HepG2 (cell line): ENCODE measurements at regions not wholly inside any gene's neighbourhood (a gene's known extent, or its start where the extent isn't known, plus 50 kb on each side); places are given as distances from the start of the nearest gene placed in this dataset.

Source experiments
- POLR2AphosphoS2 ChIP-seq: IDR thresholded peaks from 2 replicates; pipeline ENCODE4 v1.6.1; 2011; ENCODE audit warnings: low read depth, low read length, improper control_type of control experiment
- TARDBP ChIP-seq: sonication (generic); formaldehyde crosslinking; IDR thresholded peaks from 2 replicates; pipeline ENCODE4 v1.8.0; 2022; ENCODE audit warnings: mild to moderate bottlenecking, missing genetic modification reagents
- ZFAT ChIP-seq: sonication (generic); formaldehyde crosslinking; conservative IDR thresholded peaks from 2 replicates; pipeline ENCODE4 v1.8.1; 2023; ENCODE audit warnings: missing genetic modification reagents, inconsistent platforms
- ZNF484 ChIP-seq: sonication (generic); formaldehyde crosslinking; IDR thresholded peaks from 2 replicates; pipeline ENCODE4 v1.5.1; 2020; ENCODE audit warnings: mild to moderate bottlenecking, low read depth, missing genetic modification reagents, borderline replicate concordance
- TF ChIP-seq, protein P1 (sequence below), 2 experiments: IDR thresholded peaks; 2 replicates each; pipeline ENCODE4 v1.6.1; 2011 to 2012; ENCODE audit warnings: low read length in 2 of 2, borderline replicate concordance in 1 of 2, low read depth in 1 of 2, mild to moderate bottlenecking in 1 of 2, moderate library complexity in 1 of 2

DNA sequence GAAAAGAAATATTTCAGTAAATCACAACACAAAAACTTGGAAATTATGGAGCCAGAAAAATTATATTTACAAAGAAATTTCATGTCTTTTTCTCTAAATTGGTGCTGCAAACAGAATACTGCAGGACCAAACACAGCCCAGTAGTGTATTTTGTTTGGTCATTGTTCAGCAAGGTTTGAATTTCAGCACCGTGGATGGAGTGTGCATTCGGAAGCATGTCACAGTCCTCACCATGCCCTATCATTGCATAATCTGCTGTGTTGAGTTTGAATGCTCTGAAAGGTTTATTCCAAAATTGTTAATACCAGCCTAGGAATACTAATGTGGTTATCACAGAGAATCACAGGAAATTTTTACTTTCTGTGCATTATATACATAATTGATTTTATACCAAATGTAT, 296.7 kb downstream of the METTL4 start:
- TF ChIP-seq, protein P1, sequence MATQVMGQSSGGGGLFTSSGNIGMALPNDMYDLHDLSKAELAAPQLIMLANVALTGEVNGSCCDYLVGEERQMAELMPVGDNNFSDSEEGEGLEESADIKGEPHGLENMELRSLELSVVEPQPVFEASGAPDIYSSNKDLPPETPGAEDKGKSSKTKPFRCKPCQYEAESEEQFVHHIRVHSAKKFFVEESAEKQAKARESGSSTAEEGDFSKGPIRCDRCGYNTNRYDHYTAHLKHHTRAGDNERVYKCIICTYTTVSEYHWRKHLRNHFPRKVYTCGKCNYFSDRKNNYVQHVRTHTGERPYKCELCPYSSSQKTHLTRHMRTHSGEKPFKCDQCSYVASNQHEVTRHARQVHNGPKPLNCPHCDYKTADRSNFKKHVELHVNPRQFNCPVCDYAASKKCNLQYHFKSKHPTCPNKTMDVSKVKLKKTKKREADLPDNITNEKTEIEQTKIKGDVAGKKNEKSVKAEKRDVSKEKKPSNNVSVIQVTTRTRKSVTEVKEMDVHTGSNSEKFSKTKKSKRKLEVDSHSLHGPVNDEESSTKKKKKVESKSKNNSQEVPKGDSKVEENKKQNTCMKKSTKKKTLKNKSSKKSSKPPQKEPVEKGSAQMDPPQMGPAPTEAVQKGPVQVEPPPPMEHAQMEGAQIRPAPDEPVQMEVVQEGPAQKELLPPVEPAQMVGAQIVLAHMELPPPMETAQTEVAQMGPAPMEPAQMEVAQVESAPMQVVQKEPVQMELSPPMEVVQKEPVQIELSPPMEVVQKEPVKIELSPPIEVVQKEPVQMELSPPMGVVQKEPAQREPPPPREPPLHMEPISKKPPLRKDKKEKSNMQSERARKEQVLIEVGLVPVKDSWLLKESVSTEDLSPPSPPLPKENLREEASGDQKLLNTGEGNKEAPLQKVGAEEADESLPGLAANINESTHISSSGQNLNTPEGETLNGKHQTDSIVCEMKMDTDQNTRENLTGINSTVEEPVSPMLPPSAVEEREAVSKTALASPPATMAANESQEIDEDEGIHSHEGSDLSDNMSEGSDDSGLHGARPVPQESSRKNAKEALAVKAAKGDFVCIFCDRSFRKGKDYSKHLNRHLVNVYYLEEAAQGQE (IDR thresholded peaks at IDR 0.05; ENCODE audit: borderline replicate concordance in 1 of 2, low read depth in 1 of 2, low read length in 2 of 2), result peak in 1 of 2 experiments; percentile 41; a peak in 1 of 4 replicates
- no peak for TF ChIP-seq ZFAT (CRISPR knock-in tag)
- TF ChIP-seq ZNF484, result no peak
- no peak for TF ChIP-seq POLR2AphosphoS2
- TF ChIP-seq TARDBP (CRISPR knock-in tag), result no peak
